BJ (cell line): ENCODE measurements at regions not wholly inside any gene's neighbourhood (a gene's known extent, or its start where the extent isn't known, plus 50 kb on each side); places are given as distances from the start of the nearest gene placed in this dataset.

ENCODE experiments used
- CTCF ChIA-PET: fragments of 350-600 bp; formaldehyde crosslinking; extraction: SDS; loops from one replicate; lab custom pipeline; 2021; ENCODE audit warnings: antibody characterized with exemption, inconsistent platforms; lab: Yijun Ruan, JAX
- POLR2A ChIA-PET: fragments of 300-600 bp; sonication (Branson Sonifier 250); formaldehyde crosslinking; extraction: SDS; loops from one replicate; lab custom pipeline; 2021; ENCODE audit warnings: antibody characterized with exemption; lab: Charles Lee
- DNase-seq: peaks from one replicate; pipeline ENCODE4 v3.0.0-alpha.2; 2011; ENCODE audit warnings: low read depth
- H3K27me3 ChIP-seq: 2 replicates; pipeline ENCODE4 v1.6.0; 2011; ENCODE audit warnings: low read length; ENCODE audit not compliant: control insufficient read depth, insufficient read depth
- H3K36me3 ChIP-seq: 2 replicates; pipeline ENCODE4 v1.5.1; 2011; ENCODE audit warnings: low read length; ENCODE audit not compliant: control insufficient read depth, insufficient read depth
- H3K4me3 ChIP-seq: 2 replicates; pipeline ENCODE4 v1.5.1; 2011; ENCODE audit warnings: low read depth, mild to moderate bottlenecking, control low read depth, low read length
- CTCF ChIP-seq: IDR thresholded peaks from 2 replicates; pipeline ENCODE4 v1.5.1; 2011; ENCODE audit warnings: low read depth, mild to moderate bottlenecking, control low read depth, inconsistent platforms, low read length, moderate library complexity; ENCODE audit not compliant: insufficient read depth

DNA sequence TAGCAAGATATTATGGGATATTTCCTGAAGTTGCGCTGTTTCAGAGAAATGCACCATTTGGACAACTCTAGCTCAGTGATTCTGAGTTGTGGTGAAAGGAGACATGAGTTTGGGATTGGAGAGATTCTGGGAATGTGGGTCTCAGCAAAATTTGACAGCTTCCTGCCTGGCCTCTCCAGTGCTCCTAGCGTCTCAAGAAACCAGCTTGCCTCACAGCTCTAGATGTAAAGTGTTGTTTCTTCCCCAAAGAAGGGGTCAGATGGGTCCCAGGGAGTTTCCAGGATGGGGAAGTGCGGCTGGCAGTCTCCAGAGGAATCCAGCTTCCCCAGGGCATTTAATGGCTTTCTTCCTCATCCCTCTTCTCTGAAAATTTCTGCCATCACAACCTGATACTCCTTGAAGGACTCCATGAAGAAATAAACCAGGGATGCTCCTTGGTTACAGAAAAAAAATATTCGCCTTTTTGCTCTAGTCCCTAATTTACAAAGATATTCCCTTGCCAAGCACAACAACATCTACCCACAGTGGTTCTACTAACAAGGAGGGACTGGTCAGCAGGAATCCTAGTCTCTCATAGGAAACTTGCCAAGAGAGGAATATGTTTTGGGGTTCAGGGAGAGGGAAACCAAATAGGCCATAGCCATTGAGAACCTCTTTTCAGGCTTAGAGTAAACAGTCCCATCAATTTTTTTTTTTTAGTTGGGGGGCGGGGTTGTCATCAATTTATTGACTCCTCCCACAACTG is 185.4 kb upstream of the E2F8 start:
- TF ChIP-seq CTCF: no peak
- no peaks in the 10 kb centered on the region for H3K36me3 ChIP-seq
- DNase-seq: no peak
- ChIA-PET POLR2A (no interaction called here), CTCF (no interaction called here)
- H3K27me3 ChIP-seq: peaks cover 12% of the 10 kb centered on the region
- H3K4me3 ChIP-seq: no peak overlapping the region

- no peak overlapping the region for H3K4me3 ChIP-seq
- POLR2A ChIA-PET: no interaction called here
- DNase-seq: no peak
- peaks cover 4% of the 10 kb centered on the region; the same call in 1 of the 2 replicates for H3K27me3 ChIP-seq
- CTCF ChIA-PET: interaction anchor here (2.0 kb wide), 1 partner anchor 131 kb away, joined by 4 read pairs; no protein-coding TSS in a partner anchor
- H3K36me3 ChIP-seq: no peaks in the 10 kb centered on the region
- no peak for TF ChIP-seq CTCF
Measured at GRCh38 chr11:19422276-19422675, 181.5 kb upstream of the E2F8 start.

DNA sequence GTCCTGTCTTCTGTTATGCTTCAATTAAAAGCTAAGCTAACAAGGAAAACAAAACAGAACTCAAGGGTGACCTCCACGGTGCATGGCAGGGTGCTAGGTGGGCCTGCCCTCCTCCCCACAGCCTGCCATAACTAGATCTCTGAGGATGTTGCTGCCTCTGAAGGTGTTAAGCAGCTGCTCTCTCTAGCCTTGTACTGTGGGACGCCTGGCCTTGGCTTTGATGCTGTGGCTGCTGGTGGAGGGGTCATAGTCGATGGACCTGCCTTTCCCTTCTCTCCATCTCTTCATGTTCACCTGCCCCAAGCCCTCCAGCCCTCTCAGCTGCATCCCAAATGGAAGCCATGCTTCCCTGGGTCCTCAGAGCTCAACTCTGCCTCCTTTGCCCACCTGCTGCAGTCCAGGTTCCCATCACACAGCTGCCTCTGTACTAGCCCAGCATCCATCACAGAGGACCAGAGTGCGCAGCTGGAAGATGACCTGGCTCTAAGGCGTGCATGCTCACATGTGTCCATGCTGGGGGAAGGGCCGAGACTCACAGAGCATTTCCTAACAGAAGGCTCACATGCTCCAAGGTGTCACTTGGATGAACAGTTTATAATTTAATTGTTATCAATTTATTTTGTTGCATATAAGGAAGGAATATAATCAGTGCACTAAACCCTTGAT is 180.3 kb upstream of the E2F8 start:
- TF ChIP-seq CTCF: no peak
- Histone ChIP-seq H3K27me3 (peaks cover 4% of the 10 kb centered on the region; the same call in 1 of the 2 replicates), H3K36me3 (no peaks in the 10 kb centered on the region), H3K4me3 (no peak overlapping the region)
- CTCF ChIA-PET: interaction anchor here (2.0 kb wide), 1 partner anchor 132 kb away, joined by 4 read pairs; no protein-coding TSS in a partner anchor
- no peak for DNase-seq
- POLR2A ChIA-PET: no interaction called here

DNA sequence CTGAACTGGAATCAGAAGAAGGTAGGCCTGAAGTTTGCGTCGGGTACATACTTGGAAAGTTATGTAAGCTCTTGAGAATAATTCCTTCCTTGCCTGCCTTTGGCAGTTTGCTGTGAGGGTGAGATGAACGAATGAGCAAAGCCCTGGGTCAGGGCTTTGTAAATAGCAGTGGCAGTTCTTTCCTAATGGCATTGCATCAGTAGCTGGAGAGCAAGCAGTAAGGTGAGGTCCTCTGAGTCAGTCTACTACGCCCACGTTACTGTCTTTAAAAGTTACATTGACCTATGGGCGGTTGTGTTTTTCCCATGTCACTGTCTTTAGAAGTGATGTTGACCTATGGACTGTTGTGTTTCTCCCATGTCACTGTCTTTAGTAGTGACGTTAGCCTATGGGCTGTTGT is 179.1 kb upstream of the E2F8 start:
- ChIA-PET POLR2A (interaction anchor here (0.6 kb wide), 1 partner anchor 30 kb away, joined by 3 read pairs; no protein-coding TSS in a partner anchor), CTCF (interaction anchor here (1.6 to 1.8 kb wide), 2 partner anchors 93 to 342 kb away, joined by 4 to 5 read pairs; no protein-coding TSS in a partner anchor)
- Histone ChIP-seq H3K4me3 (no peak overlapping the region), H3K27me3 (peaks cover 2% of the 10 kb centered on the region; the same call in 1 of the 2 replicates), H3K36me3 (no peaks in the 10 kb centered on the region)
- TF ChIP-seq CTCF: no peak
- DNase-seq: no peak
